Endothelial cell of umbilical vein (primary cell): ENCODE measurements at regions not wholly inside any gene's neighbourhood (a gene's known extent, or its start where the extent isn't known, plus 50 kb on each side); places are given as distances from the start of the nearest gene placed in this dataset.

Experiments used
- EZH2 ChIP-seq: IDR thresholded peaks from 2 replicates; pipeline ENCODE4 v1.6.1; 2012; ENCODE audit warnings: borderline replicate concordance, low read depth, mild to moderate bottlenecking, moderate library complexity, low read length, inconsistent platforms; ENCODE audit not compliant: severe bottlenecking
- MYC ChIP-seq: IDR thresholded peaks from one replicate; pipeline ENCODE4 v1.6.1; 2011; ENCODE audit warnings: mild to moderate bottlenecking, low read depth, low read length
- POLR2A ChIP-seq: IDR thresholded peaks from 2 replicates; pipeline ENCODE4 v1.6.1; 2012; ENCODE audit warnings: low read depth, mild to moderate bottlenecking, control low read depth, low read length
- TF ChIP-seq, protein P1 (sequence below), 2 donors: IDR thresholded peaks; 1 replicate in 1 of 2; 2 replicates in 1 of 2; pipeline ENCODE4 v1.5.1; 2011; ENCODE audit warnings: low read length in 2 of 2, mild to moderate bottlenecking in 2 of 2, moderate library complexity in 2 of 2, control low read depth in 1 of 2, inconsistent platforms in 1 of 2, low read depth in 1 of 2; ENCODE audit not compliant: insufficient read depth in 1 of 2; ENCODE audit errors: extremely low read depth in 1 of 2

- TF ChIP-seq, protein P1, sequence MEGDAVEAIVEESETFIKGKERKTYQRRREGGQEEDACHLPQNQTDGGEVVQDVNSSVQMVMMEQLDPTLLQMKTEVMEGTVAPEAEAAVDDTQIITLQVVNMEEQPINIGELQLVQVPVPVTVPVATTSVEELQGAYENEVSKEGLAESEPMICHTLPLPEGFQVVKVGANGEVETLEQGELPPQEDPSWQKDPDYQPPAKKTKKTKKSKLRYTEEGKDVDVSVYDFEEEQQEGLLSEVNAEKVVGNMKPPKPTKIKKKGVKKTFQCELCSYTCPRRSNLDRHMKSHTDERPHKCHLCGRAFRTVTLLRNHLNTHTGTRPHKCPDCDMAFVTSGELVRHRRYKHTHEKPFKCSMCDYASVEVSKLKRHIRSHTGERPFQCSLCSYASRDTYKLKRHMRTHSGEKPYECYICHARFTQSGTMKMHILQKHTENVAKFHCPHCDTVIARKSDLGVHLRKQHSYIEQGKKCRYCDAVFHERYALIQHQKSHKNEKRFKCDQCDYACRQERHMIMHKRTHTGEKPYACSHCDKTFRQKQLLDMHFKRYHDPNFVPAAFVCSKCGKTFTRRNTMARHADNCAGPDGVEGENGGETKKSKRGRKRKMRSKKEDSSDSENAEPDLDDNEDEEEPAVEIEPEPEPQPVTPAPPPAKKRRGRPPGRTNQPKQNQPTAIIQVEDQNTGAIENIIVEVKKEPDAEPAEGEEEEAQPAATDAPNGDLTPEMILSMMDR (IDR thresholded peaks at IDR 0.05; ENCODE audit: extremely low read depth in 1 of 2, insufficient read depth in 1 of 2, low read depth in 1 of 2, low read length in 2 of 2) = no peak
- no peak for TF ChIP-seq EZH2
- TF ChIP-seq MYC = no peak
- no peak for TF ChIP-seq POLR2A
Observed at GRCh38 chr16:86709103-86709502, 130.8 kb downstream of the FOXL1 start.
